ENCODE measurements at regions not wholly inside any gene's neighbourhood (a gene's known extent, or its start where the extent isn't known, plus 50 kb on each side); places are given as distances from the start of the nearest gene placed in this dataset.

DNA sequence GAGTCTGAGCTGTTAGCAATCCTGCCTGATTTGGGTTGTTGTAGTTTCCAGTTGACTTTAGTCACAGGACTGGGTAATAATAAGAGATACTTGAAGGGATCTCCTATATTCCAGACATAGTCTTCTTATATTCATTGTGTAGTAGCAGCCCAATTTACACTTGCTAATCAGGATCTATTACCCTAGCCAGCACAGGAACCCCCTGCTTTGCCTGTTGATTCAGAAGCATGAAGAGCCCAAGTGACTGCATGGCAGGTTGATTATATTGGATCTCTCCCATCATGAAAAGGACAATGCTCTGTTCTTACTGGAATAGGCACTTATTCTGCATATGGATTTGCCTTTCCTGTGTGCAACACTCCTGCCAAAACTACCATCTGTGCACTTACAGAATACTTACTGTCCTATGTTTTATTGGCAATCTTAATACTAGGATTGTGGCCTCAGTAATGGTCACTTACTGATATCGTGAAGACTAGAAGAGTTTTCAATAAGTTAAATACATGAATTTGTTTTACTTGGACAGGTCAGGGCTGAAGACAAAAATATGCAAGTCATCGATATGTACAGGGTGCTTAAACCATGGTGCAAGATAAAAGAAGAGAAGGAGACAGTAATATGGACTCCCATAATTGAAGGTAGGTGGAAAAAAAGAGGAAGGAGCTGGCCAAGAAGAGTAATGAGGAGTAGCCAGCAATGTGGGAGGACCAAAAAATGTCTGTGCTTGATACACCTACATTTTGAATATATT is 304.1 kb downstream of the MCTP2 start:
- no peak for DNase-seq

GRCh38 chr15:94536549-94536948 is 305.2 kb downstream of the MCTP2 start:
- DNase-seq = no peak

DNA sequence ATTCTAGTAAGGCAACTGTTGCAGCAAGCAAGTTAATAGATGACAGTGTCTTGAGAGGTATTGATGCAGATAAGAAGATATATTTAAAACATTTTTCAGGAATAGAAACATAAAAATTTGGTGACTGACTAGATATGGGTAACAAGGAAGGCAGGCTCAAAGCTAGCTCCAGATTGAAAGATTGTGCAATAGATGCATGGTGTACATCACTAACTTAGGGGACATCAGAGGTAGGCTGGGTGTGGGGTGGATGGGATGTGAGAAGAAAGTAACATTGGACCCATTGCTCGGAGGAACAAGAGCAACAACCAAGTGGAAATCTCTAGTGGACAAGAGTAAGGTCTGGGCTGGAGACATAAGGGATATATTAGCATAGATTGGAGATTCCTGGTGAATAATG is 306.9 kb downstream of the MCTP2 start:
- DNase-seq = no peak

DNA sequence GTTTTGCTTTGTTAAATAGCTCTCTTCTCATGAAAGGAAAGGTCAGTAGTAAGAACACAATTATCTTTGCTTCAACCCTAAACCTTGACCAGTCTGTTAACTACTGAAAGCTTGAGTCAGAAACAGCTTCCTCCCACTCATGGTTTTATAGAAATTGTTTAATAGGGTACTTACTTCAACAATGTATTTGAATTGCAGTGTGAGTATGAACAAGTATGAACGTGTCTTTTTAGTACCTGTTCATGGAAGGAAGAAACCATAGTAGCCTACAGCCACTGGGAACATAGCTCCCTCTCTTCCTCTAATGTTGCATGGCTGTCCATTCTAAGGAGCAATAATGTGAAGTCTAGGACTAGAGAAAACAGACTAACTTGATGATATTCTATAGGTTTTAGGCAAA is 311.0 kb downstream of the MCTP2 start:
- DNase-seq = no peak

DNA sequence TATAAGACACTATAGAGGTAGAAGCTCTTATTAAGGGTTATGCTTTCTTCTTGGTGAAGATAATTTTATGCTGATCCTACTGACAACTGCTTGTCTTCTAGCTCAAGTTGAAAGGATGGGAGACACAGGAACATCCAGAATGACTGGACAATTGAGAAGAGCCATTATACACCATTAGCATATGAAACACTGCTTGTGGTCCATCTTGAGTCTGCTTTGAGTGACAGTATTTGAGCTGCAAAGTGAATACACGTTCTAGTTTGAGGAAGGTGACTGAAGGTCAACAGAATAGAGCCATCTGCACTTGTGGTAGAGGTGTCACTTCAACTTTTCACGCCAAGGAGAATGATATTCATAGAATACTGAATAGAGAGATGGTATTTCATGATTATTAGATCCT is 315.4 kb downstream of the MCTP2 start:
- no peak for DNase-seq

DNA sequence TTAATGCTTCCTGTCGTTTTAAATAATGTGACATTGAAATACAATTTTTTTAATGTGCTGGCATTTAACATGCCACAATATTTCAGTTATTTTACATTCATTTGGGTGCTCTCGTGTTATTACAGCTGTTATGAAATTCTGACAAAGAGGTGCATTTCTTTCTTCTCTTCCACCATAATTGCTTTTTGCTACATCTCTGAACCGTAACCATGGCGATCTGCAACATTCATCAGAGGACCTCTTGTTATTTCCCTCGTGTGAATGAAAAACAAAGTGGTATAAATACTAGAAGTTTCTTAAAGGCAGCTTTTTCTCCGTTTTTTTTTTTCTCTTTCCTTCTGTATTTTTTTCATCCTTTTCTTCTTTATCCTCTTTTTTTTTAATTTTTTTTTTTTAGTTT is 316.4 kb downstream of the MCTP2 start:
- no peak for DNase-seq

DNA sequence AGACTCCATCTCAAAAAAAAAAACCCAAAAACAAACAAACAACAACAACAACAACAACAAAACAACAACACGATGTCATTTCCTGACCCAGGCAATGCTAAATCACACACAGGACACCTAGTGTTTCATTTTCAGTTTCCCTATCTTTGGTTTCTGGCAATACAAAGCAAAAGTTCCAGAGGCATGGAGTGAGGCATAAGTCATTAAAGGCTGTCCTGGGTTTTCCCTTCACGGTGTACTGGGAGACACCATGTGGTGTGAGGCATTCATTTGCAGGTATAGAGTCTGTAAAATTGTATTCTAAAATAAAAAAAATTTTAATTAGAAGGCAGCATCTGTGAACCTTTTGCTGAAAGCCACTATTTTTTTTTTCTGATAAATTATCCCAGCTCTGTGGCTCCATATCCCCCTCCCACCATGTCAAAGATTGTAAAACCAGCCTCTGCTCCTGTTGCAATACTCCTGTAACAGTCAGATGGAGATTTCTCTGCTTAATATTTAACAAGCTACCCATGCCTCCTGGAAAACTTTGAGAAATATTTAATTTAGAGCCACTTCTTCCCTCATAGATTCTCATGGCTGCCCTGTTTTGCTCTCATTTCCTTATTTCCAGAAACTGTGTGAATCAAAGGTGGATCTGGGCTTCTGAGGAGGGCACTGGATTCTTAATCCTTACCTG is 324.6 kb downstream of the MCTP2 start:
- no peak for DNase-seq

DNA sequence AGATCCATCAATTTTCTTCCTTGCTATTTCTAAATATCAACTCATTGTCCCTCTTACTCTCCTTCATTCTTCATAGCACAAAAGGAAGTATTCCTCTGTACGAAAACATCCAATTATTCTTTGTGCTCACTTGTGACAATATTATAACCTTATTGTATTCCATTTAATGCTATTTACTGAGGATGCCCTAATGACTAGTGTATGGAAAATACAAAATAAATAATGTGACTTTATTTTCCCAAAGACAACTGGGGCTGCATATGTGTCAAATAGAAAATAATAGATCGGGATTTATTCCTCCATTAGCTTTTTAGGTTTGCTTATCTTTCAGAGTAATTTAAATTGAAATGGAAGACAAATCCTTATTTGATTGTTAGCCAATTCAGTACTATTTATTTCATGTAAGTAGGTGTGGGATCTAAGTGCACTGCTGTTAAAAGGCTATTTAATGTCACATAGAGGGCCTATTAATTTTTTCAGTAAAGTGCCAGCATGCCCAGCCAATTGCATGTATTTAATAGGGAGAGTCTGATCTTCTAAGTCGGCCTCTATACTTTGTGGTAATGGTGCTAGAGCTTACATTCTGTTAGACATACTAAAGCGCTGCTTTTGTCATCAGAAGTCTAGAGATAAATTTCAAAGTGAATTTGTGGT is 329.8 kb downstream of the MCTP2 start:
- no peak for DNase-seq

DNA sequence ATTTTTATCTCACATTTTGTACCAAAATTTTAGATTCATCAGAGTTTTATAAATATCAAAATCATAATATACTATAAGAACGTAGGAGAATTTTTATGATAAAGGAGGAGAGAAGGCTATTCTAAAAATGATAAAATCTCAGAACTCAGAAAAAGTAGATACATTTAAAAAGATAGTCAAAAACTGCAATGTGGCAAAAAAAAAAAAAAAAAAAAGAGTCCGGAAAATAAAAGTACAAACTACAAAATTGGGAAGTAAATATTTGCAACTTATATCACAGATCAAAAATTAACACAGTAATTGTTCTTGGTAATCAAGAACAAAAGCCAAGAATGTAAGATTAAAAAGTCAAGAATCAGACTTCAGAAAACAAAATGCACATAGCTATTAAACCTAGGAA is 332.1 kb downstream of the MCTP2 start:
- no peak for DNase-seq

DNA sequence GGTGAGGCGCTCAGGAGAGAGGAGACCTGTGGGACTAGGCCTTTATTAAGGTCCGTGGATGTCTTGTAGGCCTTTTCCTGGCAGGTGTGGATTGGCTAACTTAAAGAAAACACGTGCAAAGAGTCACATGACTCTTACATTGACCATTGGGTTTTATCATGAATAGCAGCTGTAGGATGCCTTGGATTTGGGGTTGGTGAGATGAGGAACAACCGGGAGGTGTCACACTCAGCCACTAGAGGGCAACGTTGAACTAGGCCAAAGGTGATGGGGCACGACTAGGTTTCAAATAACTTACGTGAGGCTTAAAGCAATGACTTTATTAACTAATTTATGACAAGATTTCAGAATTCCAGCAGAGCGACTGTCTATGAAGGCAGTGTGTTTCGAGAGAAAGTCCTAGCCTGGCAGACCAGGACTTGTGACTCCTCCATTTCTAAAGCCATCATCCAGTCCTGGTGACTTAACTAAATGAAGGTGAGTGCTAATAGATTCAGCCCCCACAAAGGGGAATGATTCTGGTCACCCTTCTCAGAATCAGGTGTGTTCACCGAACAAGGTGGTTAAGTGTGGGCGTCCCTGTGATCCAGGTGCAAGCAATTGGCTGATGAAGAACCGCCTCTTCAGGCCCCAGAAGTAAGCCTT is 345.6 kb downstream of the MCTP2 start:
- peak; percentile 56 to 58 for DNase-seq

DNA sequence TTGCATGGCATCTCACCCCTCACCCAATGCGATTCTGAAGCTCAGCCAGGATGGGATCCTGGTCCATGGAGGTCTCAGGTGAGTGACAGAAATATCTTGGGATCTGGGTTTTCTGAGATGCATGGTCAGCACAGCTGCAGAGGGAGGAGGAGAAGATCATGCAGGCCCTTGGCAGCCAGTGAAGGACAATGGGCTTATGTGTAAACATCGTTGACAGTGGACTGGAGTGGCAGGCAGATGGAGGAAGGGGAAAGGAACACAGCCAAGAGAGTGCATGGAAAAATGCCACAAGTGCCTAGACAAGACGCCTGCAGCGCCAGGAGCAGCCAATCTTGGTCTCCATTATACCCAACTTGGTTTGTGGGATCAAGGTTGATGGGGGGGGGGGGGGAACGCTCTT is 347.9 kb downstream of the MCTP2 start:
- DNase-seq = no peak

DNA sequence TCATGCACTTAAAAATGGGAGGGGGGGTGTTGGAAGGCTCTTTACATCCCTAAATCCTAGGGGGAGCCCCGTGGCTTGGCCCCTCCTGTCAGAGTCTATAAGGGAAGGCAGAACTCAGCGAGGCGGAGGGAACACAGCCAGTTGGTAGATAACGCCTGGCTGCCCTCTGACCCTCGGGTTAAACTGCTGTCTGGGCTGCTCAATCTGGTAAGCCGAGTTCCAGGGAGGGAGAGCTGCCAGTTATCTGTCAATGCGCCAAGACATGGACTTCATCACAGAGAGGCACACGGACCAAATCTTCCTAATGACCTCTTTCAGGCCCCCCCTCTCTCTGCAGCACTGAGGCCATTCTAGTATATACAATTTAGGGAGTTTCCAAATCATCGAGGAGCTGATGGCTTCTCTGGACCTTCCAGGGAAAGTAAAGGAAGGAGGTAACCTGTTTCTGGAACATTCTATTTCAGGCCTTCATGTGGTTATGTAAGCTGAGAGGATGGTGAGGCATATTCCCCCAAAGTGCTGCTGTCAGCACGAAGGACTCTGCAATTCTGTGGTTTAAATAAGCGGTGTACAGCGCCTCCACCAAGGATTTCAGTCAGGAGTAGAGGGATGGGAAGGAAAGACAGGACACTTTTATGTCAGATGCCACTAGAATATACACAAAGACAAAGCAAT is 349.0 kb downstream of the MCTP2 start:
- no peak for DNase-seq

DNA sequence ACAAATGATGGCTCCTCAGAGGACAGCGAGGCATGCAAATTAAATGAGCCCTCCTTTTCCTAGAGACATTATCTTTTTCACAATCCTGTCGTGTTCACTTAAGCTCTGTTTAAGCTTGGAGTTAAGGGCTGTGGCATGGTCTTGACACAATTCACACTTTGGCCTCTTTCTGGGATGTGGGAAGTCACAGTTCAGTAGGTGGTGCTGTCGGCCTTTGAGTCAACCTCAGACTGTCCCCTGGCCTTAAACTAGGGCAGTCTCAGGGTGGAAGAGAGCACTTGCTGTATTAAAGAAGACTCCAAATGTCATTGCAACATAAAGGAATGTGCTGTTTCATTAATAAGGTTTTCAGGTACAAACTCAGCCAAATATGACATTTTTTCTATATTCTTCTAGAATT is 351.0 kb downstream of the MCTP2 start:
- DNase-seq = peak; percentile 48

- DNase-seq = peak; percentile 66 to 71
Measured at GRCh38 chr15:94584833-94585244, 353.5 kb downstream of the MCTP2 start.

DNA sequence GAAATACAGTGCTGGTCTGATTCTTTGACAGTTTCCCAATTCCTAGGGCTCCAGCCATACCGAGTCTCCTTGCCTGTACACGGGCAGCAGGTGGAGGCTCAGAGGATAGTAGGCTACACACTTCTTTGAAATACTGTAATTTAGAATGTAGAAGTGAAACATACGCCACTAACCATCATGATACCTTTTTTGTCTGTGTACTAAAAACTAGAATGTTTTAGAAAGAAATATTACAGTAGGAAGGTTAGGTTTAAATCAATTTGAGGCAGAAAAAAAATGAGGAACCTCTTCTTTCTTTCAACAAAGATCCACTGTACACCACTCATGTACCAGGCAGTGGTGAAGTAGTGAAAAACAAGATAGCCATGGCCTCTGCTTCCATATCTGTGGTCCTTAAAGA is 354.7 kb downstream of the MCTP2 start:
- DNase-seq = no peak

- no peak for DNase-seq
Measured at GRCh38 chr15:94587113-94587512, 355.8 kb downstream of the MCTP2 start.

DNA sequence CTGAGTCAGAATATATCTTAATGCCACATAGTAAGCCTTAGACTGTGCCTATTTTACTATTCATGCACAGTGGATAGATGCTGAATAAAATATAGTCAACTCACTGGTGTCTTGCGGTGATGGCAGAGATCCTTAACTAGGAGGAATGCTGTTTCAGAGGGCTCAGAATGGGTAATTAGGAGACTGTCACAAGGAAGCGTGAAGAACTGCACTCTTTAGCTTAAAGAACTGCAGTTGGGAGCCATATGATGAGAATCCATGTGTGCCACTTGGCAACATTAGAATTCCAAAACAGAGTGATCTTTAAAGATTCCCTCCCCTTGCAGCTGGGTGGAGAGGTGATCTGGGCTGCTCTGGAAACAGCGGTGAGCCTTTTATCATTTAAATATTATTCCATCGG is 357.6 kb downstream of the MCTP2 start:
- DNase-seq = no peak

DNA sequence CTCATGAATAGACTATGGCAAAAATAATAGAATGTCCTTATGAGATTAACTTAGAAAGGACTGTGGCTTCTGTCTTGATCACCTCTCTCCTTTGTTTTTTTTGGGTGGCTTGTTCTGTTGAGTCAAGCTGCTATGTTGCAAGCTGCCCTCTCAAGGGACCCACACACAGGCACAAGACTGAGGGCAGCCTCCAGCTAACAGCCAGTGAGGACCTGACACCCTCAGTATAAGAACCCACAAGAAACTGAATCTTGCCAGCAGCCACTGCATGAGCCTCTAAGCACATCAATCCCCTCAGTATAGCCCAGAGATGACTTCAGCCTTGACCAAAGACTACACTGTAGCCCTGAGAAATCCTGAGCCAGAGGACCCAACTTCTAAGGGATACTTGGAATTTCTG is 361.1 kb downstream of the MCTP2 start:
- no peak for DNase-seq

GRCh38 chr15:94596707-94597106 is 365.3 kb downstream of the MCTP2 start:
- no peak for DNase-seq

DNA sequence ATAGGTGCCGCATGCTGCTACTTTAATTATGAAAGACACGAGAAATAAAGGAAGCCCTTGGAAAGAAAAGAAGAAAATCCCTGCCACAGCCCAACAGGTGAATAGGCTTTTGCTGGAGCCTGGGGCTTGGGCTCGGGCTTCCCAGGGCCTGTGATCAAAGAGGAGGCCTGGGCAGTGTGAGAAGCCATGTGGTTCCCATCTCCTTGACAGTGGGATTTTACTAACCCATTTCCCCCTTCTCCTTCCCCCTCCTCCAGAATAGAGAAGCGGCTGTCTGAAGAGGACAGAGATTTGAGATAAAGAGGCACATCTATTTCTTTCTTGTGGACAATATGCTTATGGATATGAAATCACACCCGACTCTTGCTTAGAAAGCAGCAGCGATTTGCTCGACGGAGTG is 369.1 kb downstream of the MCTP2 start:
- no peak for DNase-seq

- DNase-seq = no peak
Measured at GRCh38 chr15:94602754-94603470, 371.6 kb downstream of the MCTP2 start.

GRCh38 chr15:94606286-94606685 is 374.9 kb downstream of the MCTP2 start:
- no peak for DNase-seq
